ENCODE measurements at regions not wholly inside any gene's neighbourhood (a gene's known extent, or its start where the extent isn't known, plus 50 kb on each side); places are given as distances from the start of the nearest gene placed in this dataset.

GRCh38 chr10:62647375-62648092 is 157.0 kb upstream of the ADO start:
- no peak for DNase-seq (ENCODE audit: extremely low read depth, low read depth)
- TF ChIP-seq CTCF (IDR thresholded peaks at IDR 0.05; ENCODE audit: low read depth, low read length, missing control alignments) = no peak
- no peak overlapping the region for H3K4me3 ChIP-seq (replicated peaks; ENCODE audit: low read depth, low read length)

- DNase-seq (ENCODE audit: extremely low read depth, low read depth) = no peak
- TF ChIP-seq CTCF (IDR thresholded peaks at IDR 0.05; ENCODE audit: low read depth, low read length, missing control alignments) = no peak
- no peak overlapping the region for H3K4me3 ChIP-seq (replicated peaks; ENCODE audit: low read depth, low read length)
Observed at GRCh38 chr10:62648921-62649320, 155.6 kb upstream of the ADO start.

- DNase-seq (ENCODE audit: extremely low read depth, low read depth) = no peak
- TF ChIP-seq CTCF (IDR thresholded peaks at IDR 0.05; ENCODE audit: low read depth, low read length, missing control alignments) = no peak
- H3K4me3 ChIP-seq (replicated peaks; ENCODE audit: low read depth, low read length) = no peak overlapping the region
Observed at GRCh38 chr10:62650411-62650810, 154.1 kb upstream of the ADO start.

GRCh38 chr10:62651341-62651740 is 153.2 kb upstream of the ADO start:
- no peak for DNase-seq (ENCODE audit: extremely low read depth, low read depth)
- TF ChIP-seq CTCF (IDR thresholded peaks at IDR 0.05; ENCODE audit: low read depth, low read length, missing control alignments) = no peak
- no peak overlapping the region for H3K4me3 ChIP-seq (replicated peaks; ENCODE audit: low read depth, low read length)

GRCh38 chr10:62652114-62652513 is 152.4 kb upstream of the ADO start:
- no peak for TF ChIP-seq CTCF (IDR thresholded peaks at IDR 0.05; ENCODE audit: low read depth, low read length, missing control alignments)
- no peak for DNase-seq (ENCODE audit: extremely low read depth, low read depth)
- H3K4me3 ChIP-seq (replicated peaks; ENCODE audit: low read depth, low read length) = no peak overlapping the region

GRCh38 chr10:62652564-62652963 is 152.0 kb upstream of the ADO start:
- DNase-seq (ENCODE audit: extremely low read depth, low read depth) = no peak
- no peak for TF ChIP-seq CTCF (IDR thresholded peaks at IDR 0.05; ENCODE audit: low read depth, low read length, missing control alignments)
- no peak overlapping the region for H3K4me3 ChIP-seq (replicated peaks; ENCODE audit: low read depth, low read length)

- TF ChIP-seq CTCF (IDR thresholded peaks at IDR 0.05; ENCODE audit: low read depth, low read length, missing control alignments) = no peak
- DNase-seq (ENCODE audit: extremely low read depth, low read depth) = no peak
- H3K4me3 ChIP-seq (replicated peaks; ENCODE audit: low read depth, low read length) = no peak overlapping the region
Observed at GRCh38 chr10:62653254-62653653, 151.3 kb upstream of the ADO start.

Data from HFF-Myc (cell line).